HFF-Myc (cell line): ENCODE measurements at regions not wholly inside any gene's neighbourhood (a gene's known extent, or its start where the extent isn't known, plus 50 kb on each side); places are given as distances from the start of the nearest gene placed in this dataset.
"Not testable (repeated sequence)": the region's sequence is repeated elsewhere in the genome, so short reads cannot be mapped to it uniquely, and the experiment has no call there.

ENCODE experiments used
- DNase-seq: peaks from one replicate; pipeline ENCODE4 v3.0.0-alpha.2; 2011; ENCODE audit warnings: low read depth; ENCODE audit errors: extremely low read depth
- H3K4me3 ChIP-seq: replicated peaks from 2 replicates; pipeline ENCODE4 v1.5.1; 2011; ENCODE audit warnings: low read depth, mild to moderate bottlenecking, control low read depth, low read length
- CTCF ChIP-seq: IDR thresholded peaks from 2 replicates; pipeline ENCODE4 v1.5.1; 2012; ENCODE audit warnings: mild to moderate bottlenecking, low read depth, low read length, control low read depth; ENCODE audit errors: missing control alignments

GRCh38 chr11:71154261-71154805 is 98.0 kb downstream of the SHANK2 start:
- no peak overlapping the region for H3K4me3 ChIP-seq
- no peak for TF ChIP-seq CTCF
- no peak for DNase-seq

GRCh38 chr11:71153005-71153390 is 99.4 kb downstream of the SHANK2 start:
- no peak for TF ChIP-seq CTCF
- DNase-seq: no peak
- H3K4me3 ChIP-seq: no peak overlapping the region

GRCh38 chr11:71152312-71153004 is 99.9 kb downstream of the SHANK2 start:
- H3K4me3 ChIP-seq, DNase-seq: not testable (repeated sequence)

- DNase-seq: no peak
- no peak overlapping the region for H3K4me3 ChIP-seq
- no peak for TF ChIP-seq CTCF
Observed at GRCh38 chr11:71151561-71151960, 100.8 kb downstream of the SHANK2 start.

GRCh38 chr11:71150859-71151258 is 101.5 kb downstream of the SHANK2 start:
- DNase-seq: no peak
- no peak for TF ChIP-seq CTCF
- H3K4me3 ChIP-seq: no peak overlapping the region

GRCh38 chr11:71148716-71149115 is 103.7 kb downstream of the SHANK2 start:
- H3K4me3 ChIP-seq: no peak overlapping the region
- no peak for TF ChIP-seq CTCF
- no peak for DNase-seq

GRCh38 chr11:71147331-71147730 is 105.0 kb downstream of the SHANK2 start:
- H3K4me3 ChIP-seq: no peak overlapping the region
- no peak for TF ChIP-seq CTCF
- no peak for DNase-seq
